T47D (cell line): ENCODE measurements at regions not wholly inside any gene's neighbourhood (a gene's known extent, or its start where the extent isn't known, plus 50 kb on each side); places are given as distances from the start of the nearest gene placed in this dataset.

Experiments
- DNase-seq, 2 experiments: peaks; one replicate each; pipeline versions ENCODE4 v3.0.0 to v3.0.0-alpha.2; 2011 to 2012; ENCODE audit warnings: low read depth in 1 of 2, low spot score in 1 of 2
- JUND ChIP-seq: IDR thresholded peaks from 2 replicates; pipeline ENCODE4 v1.6.1; 2012; ENCODE audit warnings: low read depth
- in situ Hi-C: cut with HindIII; loops from 2 replicates; pipeline ENCODE4 v1.10.0; 2016; ENCODE audit warnings: low sequenced_read_pairs, low pct_unique_long_range_greater_than_20kb

DNA sequence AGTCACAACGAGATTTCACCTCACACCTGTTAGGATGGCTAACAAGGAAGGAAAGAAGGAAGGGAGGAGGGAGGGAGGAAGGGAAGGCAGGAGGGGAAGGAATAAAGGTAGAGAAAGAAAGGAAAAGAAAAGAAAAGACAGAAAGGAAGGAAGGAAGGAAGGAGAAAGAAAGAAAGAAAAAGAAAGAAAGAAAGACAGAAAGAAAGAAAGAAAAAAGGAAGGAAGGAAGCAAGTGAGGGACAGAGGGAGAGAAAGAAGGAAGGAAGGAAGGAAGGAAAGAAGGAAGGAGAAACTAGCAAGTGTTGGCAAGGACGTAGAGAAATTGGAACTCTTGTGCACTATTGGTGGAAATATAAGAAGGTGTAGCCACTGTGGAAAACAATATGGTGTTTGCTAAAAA lies 52.2 kb downstream of the CCDC185 start:
- in situ Hi-C loops, result no loop called here
- TF ChIP-seq JUND, result no peak
- DNase-seq, result no peak

- in situ Hi-C loops, result no loop called here
- DNase-seq, result no peak
- TF ChIP-seq JUND, result no peak
Measured at GRCh38 chr1:223453902-223454301, 60.7 kb downstream of the CCDC185 start.

DNA sequence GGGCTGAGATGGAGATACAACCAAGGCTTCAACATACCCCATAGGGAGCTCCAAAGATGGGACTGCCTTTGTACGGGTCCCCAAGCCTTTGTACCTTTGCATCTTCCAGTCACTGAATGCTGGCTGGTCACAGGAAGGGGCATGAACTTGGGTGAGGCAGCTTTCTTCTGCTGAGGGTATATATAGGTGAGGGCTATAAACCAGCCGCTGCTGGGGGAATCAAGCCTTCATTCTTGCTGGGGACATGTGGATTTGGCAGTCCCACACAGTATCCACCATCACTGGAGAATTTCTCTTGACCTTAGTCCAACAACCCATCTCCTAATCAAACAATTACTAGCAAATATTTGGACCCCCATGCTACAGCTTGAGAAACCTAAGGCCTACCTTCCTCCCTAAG lies 61.7 kb downstream of the CCDC185 start:
- TF ChIP-seq JUND, result no peak
- in situ Hi-C loops, result no loop called here
- DNase-seq, result no peak

- DNase-seq, result no peak
- TF ChIP-seq JUND, result no peak
- in situ Hi-C loops, result no loop called here
Measured at GRCh38 chr1:223455470-223455869, 62.3 kb downstream of the CCDC185 start.

- no peak for TF ChIP-seq JUND
- DNase-seq, result no peak
- in situ Hi-C loops, result no loop called here
Measured at GRCh38 chr1:223456747-223457146, 63.5 kb downstream of the CCDC185 start.

DNA sequence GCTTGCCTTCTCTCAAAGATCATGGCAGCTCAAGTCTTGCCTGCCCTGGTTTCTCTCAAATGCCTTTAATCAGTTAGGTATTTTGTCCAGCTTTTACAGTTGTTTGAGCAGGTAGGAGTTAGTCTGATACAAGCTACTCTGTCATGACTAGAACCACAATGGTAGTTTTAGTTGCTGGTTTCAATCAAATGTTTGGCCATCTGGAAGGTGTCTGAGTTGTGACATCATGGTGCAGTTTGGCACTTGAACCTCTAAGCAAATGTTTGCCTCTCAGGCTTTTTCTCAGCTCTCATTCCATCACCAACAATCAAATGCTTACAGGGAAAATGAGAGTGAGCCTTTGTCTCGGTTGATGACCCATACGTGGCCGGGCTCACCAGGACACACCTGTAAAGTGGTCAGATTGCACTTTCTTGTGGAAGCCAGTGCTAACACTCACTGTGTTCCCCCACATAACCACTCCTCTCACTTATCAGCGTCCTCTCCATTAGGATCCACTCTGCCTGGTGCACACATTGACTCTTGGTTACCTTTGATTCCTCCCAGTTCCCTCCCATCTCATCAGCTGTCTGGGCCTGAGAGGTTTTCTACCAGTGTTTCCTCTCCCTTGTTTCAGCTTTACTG lies 67.5 kb downstream of the CCDC185 start:
- no peak for TF ChIP-seq JUND
- DNase-seq, result peak in 1 of 2 experiments; percentile 38
- in situ Hi-C loops, result no loop called here

DNA sequence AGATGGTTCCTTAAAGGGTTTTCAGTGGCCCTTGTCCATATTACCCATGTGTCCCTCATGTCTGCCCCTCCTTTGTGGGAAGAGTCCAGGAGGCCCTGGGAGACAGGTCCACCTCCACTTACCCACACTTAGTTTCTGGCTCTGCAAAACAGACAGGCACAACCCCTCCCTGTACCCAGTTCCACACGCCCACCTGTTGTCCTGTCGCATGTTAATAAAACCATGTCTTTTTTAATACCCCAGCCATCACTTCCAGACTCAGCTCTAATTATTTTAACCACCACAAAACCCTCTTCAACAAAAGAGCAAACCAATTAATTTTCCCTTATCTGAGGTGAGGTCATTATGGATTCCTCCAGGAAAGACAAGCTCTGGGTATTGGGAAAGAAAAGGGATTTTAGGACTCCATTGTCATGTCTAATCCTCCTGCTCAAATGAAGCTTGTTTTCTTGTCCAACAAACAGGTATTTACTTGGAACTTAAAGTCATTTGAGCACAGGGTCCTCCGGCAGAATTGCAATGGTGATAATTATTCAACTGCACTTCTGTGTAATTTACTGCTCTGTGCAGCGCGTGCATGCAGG lies 68.9 kb downstream of the CCDC185 start:
- no peak for TF ChIP-seq JUND
- in situ Hi-C loops, result no loop called here

DNA sequence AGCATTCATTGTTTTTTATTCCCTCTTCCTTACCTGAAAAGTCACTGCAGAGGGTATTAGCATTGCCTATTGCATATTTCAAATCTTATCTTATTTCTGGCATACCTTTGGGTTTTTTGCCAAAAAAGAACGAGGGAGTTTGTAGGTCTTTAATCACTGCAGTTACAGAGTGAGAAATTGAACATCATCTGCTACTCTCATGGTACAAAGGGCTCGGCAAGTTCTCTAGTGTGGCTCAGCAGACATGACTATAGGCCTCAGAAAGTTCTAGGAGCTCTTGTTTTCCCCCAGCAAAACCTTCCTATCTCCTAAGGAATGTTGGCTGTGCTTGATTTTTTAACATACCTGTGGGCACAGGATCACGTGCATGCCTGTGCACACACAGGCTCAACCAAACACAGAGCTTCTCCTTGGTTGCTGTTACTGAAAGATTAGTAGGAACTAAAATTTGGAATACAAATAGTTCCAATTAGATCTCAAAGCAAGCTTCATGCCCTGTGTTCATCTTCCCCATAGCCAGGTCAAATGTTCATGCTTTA lies 69.7 kb downstream of the CCDC185 start:
- TF ChIP-seq JUND, result no peak
- peak in 1 of 2 experiments; percentile 44 for DNase-seq
- in situ Hi-C loops, result no loop called here

More for the DNA sequence above, 68.9 kb downstream of the CCDC185 start:
- no peak for DNase-seq

- no peak for TF ChIP-seq JUND
- in situ Hi-C loops, result no loop called here
- no peak for DNase-seq
Measured at GRCh38 chr1:223466151-223466550, 72.9 kb downstream of the CCDC185 start.

GRCh38 chr1:223471566-223471965 lies 78.4 kb downstream of the CCDC185 start:
- no peak for DNase-seq
- no peak for TF ChIP-seq JUND
- in situ Hi-C loops, result no loop called here

DNA sequence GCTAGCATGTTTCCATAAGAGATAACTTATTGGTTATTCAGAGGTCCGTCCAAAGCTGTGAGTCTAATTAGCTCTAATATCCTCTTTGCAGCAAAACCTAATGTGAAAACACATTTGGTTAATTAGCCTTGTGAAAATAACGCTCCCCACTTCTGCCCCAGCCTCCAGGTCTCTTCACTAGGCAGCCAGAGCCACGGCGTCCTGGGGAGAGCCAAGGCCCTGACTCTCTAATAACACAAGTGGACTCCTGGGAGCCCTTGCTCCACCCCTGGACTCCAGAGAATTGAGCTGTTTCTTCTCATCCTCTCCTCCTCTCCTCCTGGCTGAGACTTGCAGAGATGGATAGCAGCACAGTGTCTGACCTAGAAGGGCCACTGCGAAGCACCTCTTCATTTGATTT lies 78.8 kb downstream of the CCDC185 start:
- no peak for TF ChIP-seq JUND
- no peak for DNase-seq
- in situ Hi-C loops, result no loop called here

DNA sequence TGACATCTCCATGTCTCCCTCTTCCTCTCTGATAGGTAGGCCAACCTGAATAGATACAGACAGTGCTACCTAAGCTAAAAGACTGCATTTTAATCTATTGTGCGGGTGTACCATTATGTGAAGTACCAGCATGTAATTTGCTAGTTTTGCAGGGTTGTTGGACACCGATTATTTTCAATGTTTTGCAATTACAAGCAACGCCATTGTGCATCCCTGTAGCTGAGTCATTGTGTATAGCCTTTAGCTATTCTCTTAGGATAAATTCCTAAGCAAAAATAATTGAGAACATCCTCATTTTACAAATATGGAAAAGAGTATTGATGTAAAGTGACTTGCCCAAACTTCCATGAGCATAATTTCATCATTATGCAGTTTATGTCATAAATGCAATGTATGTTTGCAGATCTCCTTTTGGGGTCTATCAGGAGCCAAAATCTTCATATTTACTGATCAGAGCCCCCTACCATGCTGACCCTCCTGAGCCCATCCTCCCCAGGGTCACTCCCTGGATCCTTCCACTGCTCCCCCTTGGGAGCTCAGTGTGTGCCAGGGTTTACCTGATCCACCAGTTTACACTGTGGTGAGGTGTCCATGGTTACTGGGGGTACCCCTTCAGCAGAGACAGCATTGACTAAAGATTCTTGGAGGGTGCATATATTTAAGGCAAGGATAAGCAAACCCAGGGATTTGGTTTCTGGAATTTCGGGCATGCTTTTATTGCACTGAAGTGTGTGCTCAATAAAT lies 80.6 kb downstream of the CCDC185 start:
- no peak for DNase-seq
- TF ChIP-seq JUND, result no peak
- in situ Hi-C loops, result no loop called here

DNA sequence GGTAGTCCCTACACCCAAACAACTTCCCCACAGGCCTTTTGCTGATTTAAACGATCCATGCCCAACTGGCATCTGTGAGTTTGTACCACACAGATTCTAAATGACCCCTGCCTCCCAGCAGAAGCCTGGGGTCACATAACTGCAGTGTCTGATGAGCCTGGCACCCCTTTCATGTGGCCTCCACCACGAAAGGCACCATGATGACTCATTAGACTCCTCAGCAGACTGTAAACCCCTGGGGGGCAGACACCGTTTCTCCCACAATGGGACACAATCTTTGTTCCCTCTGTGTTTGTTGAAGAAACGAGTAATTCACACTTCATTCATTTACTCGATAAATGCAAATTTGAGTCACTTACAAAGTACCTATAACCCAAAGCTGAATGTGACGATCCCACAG lies 81.6 kb downstream of the CCDC185 start:
- in situ Hi-C loops, result no loop called here
- no peak for TF ChIP-seq JUND
- no peak for DNase-seq
